ENCODE measurements at regions not wholly inside any gene's neighbourhood (a gene's known extent, or its start where the extent isn't known, plus 50 kb on each side); places are given as distances from the start of the nearest gene placed in this dataset.

- TF ChIP-seq CTCF (IDR thresholded peaks at IDR 0.05), result no peak
- no peak for TF ChIP-seq POLR2A (IDR thresholded peaks at IDR 0.05)
Observed at GRCh38 chr6:166689687-166690086, 62.6 kb upstream of the RPS6KA2 start.
